Astrocyte of the cerebellum (primary cell): ENCODE measurements at regions not wholly inside any gene's neighbourhood (a gene's known extent, or its start where the extent isn't known, plus 50 kb on each side); places are given as distances from the start of the nearest gene placed in this dataset.
"Not testable (repeated sequence)": the region's sequence is repeated elsewhere in the genome, so short reads cannot be mapped to it uniquely, and the experiment has no call there.

Experiments
- DNase-seq: peaks from one replicate; pipeline ENCODE4 v3.0.0-alpha.2; 2011; ENCODE audit warnings: low read depth
- H3K4me3 ChIP-seq: 2 replicates; pipeline ENCODE4 v1.5.1; 2011; ENCODE audit warnings: mild to moderate bottlenecking, low read depth, low read length, moderate library complexity
- CTCF ChIP-seq: IDR thresholded peaks from 2 replicates; pipeline ENCODE4 v1.5.1; 2012; ENCODE audit warnings: low read length, low read depth, moderate library complexity, mild to moderate bottlenecking; ENCODE audit errors: missing control alignments
- in situ Hi-C: cut with HindIII; loops from 2 replicates; pipeline ENCODE4 v1.10.0; 2017; ENCODE audit warnings: low sequenced_read_pairs

GRCh38 chr6:67433124-67433523 lies 1202.0 kb upstream of the ADGRB3 start:
- no peak overlapping the region for H3K4me3 ChIP-seq
- in situ Hi-C loops = no loop called here
- DNase-seq = no peak
- no peak for TF ChIP-seq CTCF

GRCh38 chr6:67431076-67431475 lies 1204.0 kb upstream of the ADGRB3 start:
- DNase-seq = no peak
- no peak for TF ChIP-seq CTCF
- H3K4me3 ChIP-seq = no peak overlapping the region
- in situ Hi-C loops = no loop called here

GRCh38 chr6:67426686-67427085 lies 1208.4 kb upstream of the ADGRB3 start:
- H3K4me3 ChIP-seq, DNase-seq, in situ Hi-C loops: not testable (repeated sequence)

GRCh38 chr6:67412035-67412434 lies 1223.0 kb upstream of the ADGRB3 start:
- no peak for DNase-seq
- H3K4me3 ChIP-seq = no peak overlapping the region
- no peak for TF ChIP-seq CTCF
- in situ Hi-C loops = no loop called here

- H3K4me3 ChIP-seq = no peak overlapping the region
- no peak for TF ChIP-seq CTCF
- in situ Hi-C loops = no loop called here
- no peak for DNase-seq
These were observed 1224.0 kb upstream of the ADGRB3 start for GRCh38 chr6:67411036-67411435.

GRCh38 chr6:67394254-67394653 lies 1240.8 kb upstream of the ADGRB3 start:
- no peak for DNase-seq
- in situ Hi-C loops = no loop called here
- TF ChIP-seq CTCF = no peak
- no peak overlapping the region for H3K4me3 ChIP-seq

GRCh38 chr6:67393356-67393755 lies 1241.7 kb upstream of the ADGRB3 start:
- no peak for TF ChIP-seq CTCF
- in situ Hi-C loops = no loop called here
- H3K4me3 ChIP-seq = no peak overlapping the region
- no peak for DNase-seq
